Heart left ventricle (tissue), 16 donors: ENCODE measurements at regions not wholly inside any gene's neighbourhood (a gene's known extent, or its start where the extent isn't known, plus 50 kb on each side); places are given as distances from the start of the nearest gene placed in this dataset.

Experiments used
- ATAC-seq, 4 donors: fragments of 200-7000 bp; cut with Tn5 transposase; one replicate each; pipeline ENCODE4 v1.9.1; 2020 to 2022; ENCODE audit warnings: moderate library complexity in 4 of 4, mild to moderate bottlenecking in 3 of 4, moderate number of reproducible peaks in 1 of 4
- DNase-seq, 5 donors: peaks; one replicate each; pipeline ENCODE4 v3.0.0-alpha.2; 2020
- H3K27ac ChIP-seq, 12 donors: fragments of 200-600 bp; sonication (generic) in 4 of 12; one replicate each; pipeline versions ENCODE4 v1.5.0 to v1.8.0; 2016 to 2022; ENCODE audit warnings: mild to moderate bottlenecking in 2 of 12
- H3K27me3 ChIP-seq, 9 donors: fragments of 200-600 bp; sonication (generic) in 2 of 9; one replicate each; pipeline versions ENCODE4 v1.5.1 to v1.8.0; 2016 to 2022; ENCODE audit warnings: mild to moderate bottlenecking in 3 of 9
- H3K36me3 ChIP-seq, 9 donors: fragments of 200-600 bp; sonication (generic) in 2 of 9; one replicate each; pipeline versions ENCODE4 v1.5.0 to v1.8.0; 2018 to 2022; ENCODE audit warnings: mild to moderate bottlenecking in 2 of 9
- H3K4me1 ChIP-seq, 12 donors: fragments of 200-600 bp; sonication (generic) in 4 of 12; one replicate each; pipeline versions ENCODE4 v1.5.0 to v1.8.0; 2016 to 2022; ENCODE audit warnings: mild to moderate bottlenecking in 3 of 12
- H3K4me3 ChIP-seq, 12 donors: fragments of 200-600 bp; sonication (generic) in 4 of 12; one replicate each; pipeline versions ENCODE4 v1.5.0 to v1.8.0; 2017 to 2022; ENCODE audit warnings: mild to moderate bottlenecking in 9 of 12, moderate library complexity in 4 of 12
- H3K9me3 ChIP-seq, 12 donors: fragments of 200-600 bp; sonication (generic) in 4 of 12; one replicate each; pipeline versions ENCODE4 v1.5.0 to v1.8.0; 2016 to 2022; ENCODE audit warnings: mild to moderate bottlenecking in 1 of 12
- CTCF ChIP-seq, 12 donors: fragments of 200-600 bp; sonication (generic) in 4 of 12; IDR thresholded peaks; one replicate each; pipeline versions ENCODE4 v1.5.0 to v1.8.0; 2018 to 2022; ENCODE audit warnings: antibody characterized with exemption in 12 of 12, mild to moderate bottlenecking in 5 of 12
- POLR2A ChIP-seq, 2 donors: fragments of 450-650 bp; IDR thresholded peaks; one replicate each; pipeline ENCODE4 v1.6.1; 2017; ENCODE audit warnings: antibody characterized with exemption in 2 of 2, mild to moderate bottlenecking in 2 of 2, moderate library complexity in 2 of 2
- WGBS, 4 donors: extraction: QIAGEN DNeasy Blood & Tissue Kit in 2 of 4; methylation state at CpG; one replicate each; pipeline versions ENCODE4 v1.1.5 to v1.1.7; 2013 to 2018; 5-methylcytosine and 5-hydroxymethylcytosine counted together
- intact Hi-C, 10 donors: fragments of 100-400 bp; cut with DNase I; formaldehyde crosslinking; loops; one replicate each; pipeline versions ENCODE4 v1.11.1 to v1.14.2; 2022
- donor health status: ischemic (EF 13 %, LVEDD 7.1; RV severe dilation, severe dysfunction).
- donor health status: healthy with polysubstance abuse.
- donor health status: DM: no; HTN: yes; CAD: no.
- donor health status: DM: no; HTN: no; CAD: no.
- donor health status: ischemic (EF 25% LVEDD 6.9; RV normal size, moderate dysfunction).
- donor health status: ischemic (EF 25% LVEDD 5.7; RV mildly dilated, moderate dysfunction).
- donor health status: healthy.
- donor health status: DM: yes; HTN: yes; CAD: no.
- donor health status: ischemic (EF 35%, LVEDD 5.7; RV mildly dilated, moderate dysfunction).
- donor health status: nonischemic (EF 11% LVEDD 7.7; RV severe dilation, severe dysfunction).
- donor health status: DM: yes; HTN: yes; CAD: no.
- donor health status: PGD.
- donor health status: ischemic (EF 29% LVEDD 5.4; RV normal size, mild dysfunction).
- donor health status: nonischemic (EF 23%, LVEDD 6.1; RV moderate dilation, normal function).

- no peaks in the 10 kb centered on the region for H3K27me3 ChIP-seq
- ATAC-seq (peak in 1 of 4 donors; percentile 72), DNase-seq (no peak)
- intact Hi-C loops: no loop called here
- H3K4me1 ChIP-seq: no peaks in the 10 kb centered on the region
- no peak overlapping the region for H3K4me3 ChIP-seq
- peaks cover 0 to 3% (median 0%) of the 10 kb centered on the region in 12 donors for H3K9me3 ChIP-seq
- H3K36me3 ChIP-seq: no peaks in the 10 kb centered on the region
- TF ChIP-seq POLR2A (IDR thresholded peaks at IDR 0.05) (no peak), CTCF (IDR thresholded peaks at IDR 0.05) (no peak)
- no peak overlapping the region for H3K27ac ChIP-seq
- 52 to 68% (median 60%) methylated on average over 2 of the region's 2 CpGs for WGBS, 4 donors
Measured at GRCh38 chr5:117393125-117393524, 818.5 kb upstream of the SEMA6A start.

- no peaks in the 10 kb centered on the region for H3K27me3 ChIP-seq
- ATAC-seq: no peak
- no peak for DNase-seq
- no peak for TF ChIP-seq POLR2A (IDR thresholded peaks at IDR 0.05)
- no peak for TF ChIP-seq CTCF (IDR thresholded peaks at IDR 0.05)
- H3K4me3 ChIP-seq: no peak overlapping the region
- H3K4me1 ChIP-seq: no peaks in the 10 kb centered on the region
- no peaks in the 10 kb centered on the region for H3K9me3 ChIP-seq
- intact Hi-C loops: no loop called here
- no peak overlapping the region for H3K27ac ChIP-seq
- no peaks in the 10 kb centered on the region for H3K36me3 ChIP-seq
Measured at GRCh38 chr5:117380316-117380715, 805.7 kb upstream of the SEMA6A start.

- intact Hi-C loops: no loop called here
- 72 to 87% (median 79%) methylated on average over 3 of the region's 3 CpGs for WGBS, 4 donors
- H3K4me1 ChIP-seq: no peaks in the 10 kb centered on the region
- no peaks in the 10 kb centered on the region for H3K36me3 ChIP-seq
- H3K4me3 ChIP-seq: no peak overlapping the region
- no peaks in the 10 kb centered on the region for H3K9me3 ChIP-seq
- no peak overlapping the region for H3K27ac ChIP-seq
- DNase-seq (no peak), ATAC-seq (no peak)
- H3K27me3 ChIP-seq: no peaks in the 10 kb centered on the region
- no peak for TF ChIP-seq POLR2A (IDR thresholded peaks at IDR 0.05)
- TF ChIP-seq CTCF (IDR thresholded peaks at IDR 0.05): no peak
Measured at GRCh38 chr5:117379521-117379920, 804.9 kb upstream of the SEMA6A start.

- no peak for ATAC-seq
- no peak overlapping the region for H3K27ac ChIP-seq
- peaks cover 0 to 13% (median under 1%) of the 10 kb centered on the region in 12 donors for H3K9me3 ChIP-seq
- no peak for DNase-seq
- H3K36me3 ChIP-seq: no peaks in the 10 kb centered on the region
- no peaks in the 10 kb centered on the region for H3K27me3 ChIP-seq
- intact Hi-C loops: no loop called here
- no peak overlapping the region for H3K4me3 ChIP-seq
- 51 to 72% (median 52%) methylated on average over 2 of the region's 2 CpGs for WGBS, 4 donors
- H3K4me1 ChIP-seq: no peaks in the 10 kb centered on the region
- no peak for TF ChIP-seq CTCF (IDR thresholded peaks at IDR 0.05)
- TF ChIP-seq POLR2A (IDR thresholded peaks at IDR 0.05): no peak
Measured at GRCh38 chr5:117376748-117377147, 802.1 kb upstream of the SEMA6A start.
